ENCODE measurements at regions not wholly inside any gene's neighbourhood (a gene's known extent, or its start where the extent isn't known, plus 50 kb on each side); places are given as distances from the start of the nearest gene placed in this dataset.

DNA sequence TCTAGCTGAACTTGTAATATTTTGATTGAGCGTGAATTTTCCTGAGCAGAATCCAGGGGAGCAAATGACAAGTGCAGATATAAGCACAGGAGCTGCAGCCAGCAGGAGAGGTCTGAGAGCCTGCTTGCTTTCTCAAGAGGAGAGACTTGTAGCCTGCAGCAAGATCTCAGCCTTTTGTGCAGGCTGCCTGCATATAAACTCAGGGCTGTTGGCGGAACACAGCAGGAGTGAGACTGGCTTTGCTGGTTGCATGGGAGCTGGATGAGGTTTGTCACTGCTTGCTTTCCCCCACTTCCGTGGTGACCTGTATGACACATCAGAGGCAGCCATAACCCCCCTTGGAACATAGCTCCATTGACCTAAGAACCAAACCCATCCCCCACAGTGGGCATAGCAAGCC lies 725.4 kb upstream of the RGS18 start:
- TF ChIP-seq, protein P1, sequence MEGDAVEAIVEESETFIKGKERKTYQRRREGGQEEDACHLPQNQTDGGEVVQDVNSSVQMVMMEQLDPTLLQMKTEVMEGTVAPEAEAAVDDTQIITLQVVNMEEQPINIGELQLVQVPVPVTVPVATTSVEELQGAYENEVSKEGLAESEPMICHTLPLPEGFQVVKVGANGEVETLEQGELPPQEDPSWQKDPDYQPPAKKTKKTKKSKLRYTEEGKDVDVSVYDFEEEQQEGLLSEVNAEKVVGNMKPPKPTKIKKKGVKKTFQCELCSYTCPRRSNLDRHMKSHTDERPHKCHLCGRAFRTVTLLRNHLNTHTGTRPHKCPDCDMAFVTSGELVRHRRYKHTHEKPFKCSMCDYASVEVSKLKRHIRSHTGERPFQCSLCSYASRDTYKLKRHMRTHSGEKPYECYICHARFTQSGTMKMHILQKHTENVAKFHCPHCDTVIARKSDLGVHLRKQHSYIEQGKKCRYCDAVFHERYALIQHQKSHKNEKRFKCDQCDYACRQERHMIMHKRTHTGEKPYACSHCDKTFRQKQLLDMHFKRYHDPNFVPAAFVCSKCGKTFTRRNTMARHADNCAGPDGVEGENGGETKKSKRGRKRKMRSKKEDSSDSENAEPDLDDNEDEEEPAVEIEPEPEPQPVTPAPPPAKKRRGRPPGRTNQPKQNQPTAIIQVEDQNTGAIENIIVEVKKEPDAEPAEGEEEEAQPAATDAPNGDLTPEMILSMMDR (conservative IDR thresholded peaks at IDR 0.05 in 1 of 2, IDR thresholded peaks at IDR 0.05 in 1 of 2; ENCODE audit: extremely low read depth in 1 of 2, insufficient read depth in 1 of 2, low read depth in 1 of 2, low read length in 2 of 2): no peak
- TF ChIP-seq EZH2 (IDR thresholded peaks at IDR 0.05; ENCODE audit: borderline replicate concordance, low read length): no peak

Data from mammary epithelial cell (primary cell).